HG03039 (cell line): ENCODE measurements at regions not wholly inside any gene's neighbourhood (a gene's known extent, or its start where the extent isn't known, plus 50 kb on each side); places are given as distances from the start of the nearest gene placed in this dataset.
"Not testable (repeated sequence)": the region's sequence is repeated elsewhere in the genome, so short reads cannot be mapped to it uniquely, and the experiment has no call there.

ENCODE experiments used
- ATAC-seq: cut with Tn5 transposase; IDR thresholded peaks from one replicate; pipeline ENCODE4 v1.9.1; 2021; ENCODE audit warnings: mild to moderate bottlenecking, moderate library complexity; ENCODE audit not compliant: unreplicated experiment

GRCh38 chr6:11411593-11411992 lies 126.0 kb upstream of the TMEM170B start:
- no peak for ATAC-seq

DNA sequence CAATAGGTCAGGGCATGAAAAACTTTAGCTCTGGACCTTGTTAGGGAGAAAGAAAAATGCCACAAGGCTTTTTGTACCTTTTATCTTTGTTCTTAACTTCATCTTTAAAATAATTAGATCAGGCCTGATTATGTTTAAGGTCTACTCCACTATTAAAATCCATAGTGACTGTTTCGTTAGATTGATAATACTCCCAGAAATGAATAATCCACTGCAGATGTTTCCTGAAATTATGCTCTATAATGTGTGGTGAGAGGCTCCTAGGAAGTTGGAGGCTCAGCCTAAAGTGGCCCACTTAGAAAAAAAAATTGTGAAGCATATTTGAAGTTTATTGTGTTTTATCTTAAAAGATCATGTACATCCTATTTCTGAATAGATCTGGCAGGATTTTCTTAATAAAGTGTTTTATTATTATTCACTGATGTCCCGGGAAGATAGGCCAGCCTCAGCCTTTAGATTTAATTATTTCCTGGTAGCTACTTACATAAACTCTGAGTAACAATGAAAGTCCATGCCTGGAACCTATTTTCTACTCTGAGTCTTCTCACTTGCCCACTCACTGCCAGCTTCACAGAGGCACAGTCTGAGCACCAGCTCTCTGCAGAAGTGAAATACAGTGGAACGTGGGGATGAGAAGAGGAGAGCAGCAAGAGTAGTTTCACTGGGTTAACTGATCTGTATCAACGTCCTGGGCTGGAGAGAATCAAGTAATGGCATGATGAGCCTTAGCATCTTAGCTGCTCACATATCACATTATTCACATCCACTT lies 126.8 kb upstream of the TMEM170B start:
- ATAC-seq = no peak

- ATAC-seq = no peak
These were observed 128.2 kb upstream of the TMEM170B start for GRCh38 chr6:11409371-11409770.

DNA sequence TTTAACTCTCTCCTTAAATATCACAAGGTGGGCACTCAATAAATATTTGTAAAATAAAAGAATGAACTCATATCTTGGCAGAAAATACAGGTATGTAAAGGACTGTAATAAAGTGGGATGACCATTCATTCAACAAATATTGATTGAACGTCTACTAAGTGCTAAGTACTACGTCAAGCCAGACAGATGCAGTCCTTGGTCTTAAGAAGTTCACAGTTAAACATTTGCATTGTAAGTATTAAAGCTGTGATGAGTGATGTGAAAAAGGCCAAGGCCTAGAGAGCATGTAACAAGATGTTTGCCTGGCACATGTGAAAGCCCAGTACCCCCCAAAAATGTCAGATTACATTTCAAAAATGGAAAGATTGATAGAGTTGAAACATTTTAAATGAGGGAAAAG lies 130.1 kb upstream of the TMEM170B start:
- ATAC-seq = no peak

DNA sequence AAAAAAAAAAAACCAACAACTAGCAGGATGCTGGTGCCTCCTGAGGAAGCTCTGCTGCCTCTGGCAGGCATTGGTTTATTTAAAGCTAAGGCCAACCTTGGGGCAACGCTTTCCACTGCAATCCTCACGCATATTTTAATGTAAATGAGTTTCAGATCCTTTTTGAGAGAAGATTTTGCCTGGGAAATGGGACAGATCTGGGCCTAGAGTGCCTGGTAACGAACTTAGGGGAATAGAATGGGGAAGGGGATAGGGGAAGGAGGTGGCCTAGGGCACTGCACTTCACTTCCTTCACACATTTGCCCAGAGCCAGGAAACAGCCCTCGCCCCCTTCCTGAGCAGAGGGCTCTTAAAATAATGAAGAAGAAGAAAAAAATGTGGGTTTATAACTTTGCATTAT lies 132.7 kb upstream of the TMEM170B start:
- ATAC-seq = no peak

DNA sequence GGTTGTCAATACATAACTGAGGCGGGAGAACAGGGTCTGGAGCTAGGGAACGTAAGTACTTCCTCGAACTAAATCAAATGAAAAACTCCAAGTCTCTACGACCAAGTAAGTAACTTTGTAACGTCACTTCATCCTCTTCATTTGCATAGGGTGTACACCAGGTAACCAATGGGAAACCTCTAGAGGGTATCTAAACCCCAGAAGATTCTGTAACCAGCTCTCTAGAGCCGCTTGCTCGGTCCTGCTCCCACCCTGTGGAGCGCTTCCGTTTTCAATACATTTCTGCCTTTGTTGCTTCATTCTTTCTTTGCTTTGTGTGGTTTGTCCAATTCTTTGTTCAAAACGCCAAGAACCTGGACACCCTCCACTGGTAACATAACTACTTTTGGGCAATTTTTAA lies 133.5 kb upstream of the TMEM170B start:
- ATAC-seq = no peak

- ATAC-seq = no peak
These were observed 134.4 kb upstream of the TMEM170B start for GRCh38 chr6:11403035-11403601.

GRCh38 chr6:11402581-11402980 lies 135.0 kb upstream of the TMEM170B start:
- not testable (repeated sequence) for ATAC-seq

DNA sequence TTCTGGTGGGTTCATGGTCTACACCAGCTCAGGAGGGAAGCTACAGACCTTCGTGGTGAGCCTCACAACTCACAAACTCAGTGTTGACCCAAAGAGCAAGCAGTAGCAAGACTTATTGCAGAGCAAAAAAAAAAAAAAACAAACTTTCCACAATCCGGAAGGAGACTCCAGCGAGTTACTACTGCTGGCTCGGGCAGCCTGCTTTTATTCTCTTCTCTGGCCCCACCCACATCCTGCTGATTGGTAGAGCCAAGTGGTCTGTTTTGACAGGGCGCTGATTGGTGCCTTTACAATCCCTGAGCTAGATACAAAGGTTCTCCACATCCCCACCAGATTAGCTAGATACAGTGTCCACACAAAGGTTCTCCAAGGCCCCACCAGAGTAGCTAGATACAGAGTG lies 135.6 kb upstream of the TMEM170B start:
- ATAC-seq = not testable (repeated sequence)

DNA sequence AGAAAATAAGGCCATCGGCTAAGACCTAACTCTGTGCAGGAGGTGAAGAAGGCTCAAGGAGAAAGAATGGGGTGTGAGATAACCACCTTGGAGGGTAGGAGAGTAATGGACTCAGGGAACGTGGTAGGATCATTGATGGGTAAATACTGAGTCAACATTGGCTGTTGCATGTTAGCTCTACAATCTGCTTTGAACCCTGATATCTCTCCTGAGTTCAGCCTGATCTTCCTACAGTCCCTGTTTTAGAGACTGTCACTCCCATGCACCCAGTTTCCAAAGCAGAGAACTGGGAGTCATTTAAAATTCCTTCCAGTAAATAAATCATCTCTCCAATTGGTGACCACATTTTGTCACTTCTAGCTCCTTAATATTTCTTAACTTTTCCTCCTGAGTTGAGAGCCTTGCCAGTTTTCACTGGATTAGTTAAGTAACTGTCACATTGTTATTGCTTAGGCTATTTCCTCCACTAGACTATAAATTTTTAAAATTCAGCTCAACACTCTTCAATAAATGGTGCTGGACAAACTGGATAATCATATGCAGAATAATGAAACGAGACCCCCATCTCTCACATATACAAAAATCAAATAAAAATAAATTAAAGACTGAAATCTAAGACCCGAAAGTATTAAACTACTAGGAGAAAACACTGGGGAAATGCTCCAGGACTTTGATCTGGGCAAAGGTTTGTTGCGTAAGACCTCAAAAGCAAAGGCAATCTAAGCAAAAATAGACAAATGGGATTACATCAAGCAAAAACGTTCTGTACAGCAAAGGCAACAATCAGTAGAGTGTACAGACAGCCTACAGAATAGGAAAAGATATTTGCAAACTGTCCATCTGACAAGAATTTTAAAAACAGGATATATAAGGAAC lies 138.9 kb upstream of the TMEM170B start:
- ATAC-seq = no peak

- no peak for ATAC-seq
These were observed 139.7 kb upstream of the TMEM170B start for GRCh38 chr6:11397622-11398450.

GRCh38 chr6:11396860-11397259 lies 140.7 kb upstream of the TMEM170B start:
- no peak for ATAC-seq

DNA sequence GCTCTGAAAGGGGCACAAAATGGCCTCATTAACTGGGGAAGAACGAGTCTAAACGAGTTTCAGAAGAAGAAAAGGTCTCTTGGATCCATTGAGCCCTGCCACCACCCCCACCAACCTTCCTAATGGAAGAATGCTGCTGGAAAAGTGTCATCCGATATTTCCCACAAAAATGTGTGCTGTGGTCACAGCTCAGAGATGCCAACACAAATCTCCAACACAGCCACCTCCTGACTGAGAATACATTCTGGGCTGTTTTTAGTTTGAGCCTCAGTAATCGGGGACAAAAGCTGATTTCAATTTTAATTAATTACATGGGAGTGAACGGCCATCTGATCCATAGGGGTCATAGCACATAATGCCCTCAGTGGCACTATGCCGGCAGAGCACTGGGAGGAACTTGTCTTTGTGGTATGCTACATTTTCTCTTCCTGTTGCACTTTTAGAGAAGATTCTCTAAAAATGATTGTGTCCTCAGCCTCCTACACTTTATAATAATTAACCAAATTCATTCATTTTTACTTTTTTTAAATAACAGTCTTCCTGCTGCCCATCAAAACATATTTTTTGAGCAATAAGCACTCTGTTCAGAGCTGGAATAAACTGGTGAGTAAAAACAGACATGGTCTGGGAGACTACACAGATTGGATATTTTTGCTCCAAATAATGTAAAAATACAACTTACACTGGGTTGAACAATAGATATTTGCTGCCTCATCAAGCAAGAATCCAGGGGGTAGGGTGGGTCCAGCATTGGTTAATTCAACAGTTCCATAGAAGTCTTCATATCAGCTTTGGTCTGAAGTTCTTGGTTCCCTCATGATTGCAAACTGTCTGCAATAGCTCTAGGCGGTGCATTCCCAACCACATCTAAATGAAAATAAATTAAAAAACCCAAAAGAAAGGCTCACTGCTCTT lies 143.6 kb upstream of the TMEM170B start:
- ATAC-seq = no peak

DNA sequence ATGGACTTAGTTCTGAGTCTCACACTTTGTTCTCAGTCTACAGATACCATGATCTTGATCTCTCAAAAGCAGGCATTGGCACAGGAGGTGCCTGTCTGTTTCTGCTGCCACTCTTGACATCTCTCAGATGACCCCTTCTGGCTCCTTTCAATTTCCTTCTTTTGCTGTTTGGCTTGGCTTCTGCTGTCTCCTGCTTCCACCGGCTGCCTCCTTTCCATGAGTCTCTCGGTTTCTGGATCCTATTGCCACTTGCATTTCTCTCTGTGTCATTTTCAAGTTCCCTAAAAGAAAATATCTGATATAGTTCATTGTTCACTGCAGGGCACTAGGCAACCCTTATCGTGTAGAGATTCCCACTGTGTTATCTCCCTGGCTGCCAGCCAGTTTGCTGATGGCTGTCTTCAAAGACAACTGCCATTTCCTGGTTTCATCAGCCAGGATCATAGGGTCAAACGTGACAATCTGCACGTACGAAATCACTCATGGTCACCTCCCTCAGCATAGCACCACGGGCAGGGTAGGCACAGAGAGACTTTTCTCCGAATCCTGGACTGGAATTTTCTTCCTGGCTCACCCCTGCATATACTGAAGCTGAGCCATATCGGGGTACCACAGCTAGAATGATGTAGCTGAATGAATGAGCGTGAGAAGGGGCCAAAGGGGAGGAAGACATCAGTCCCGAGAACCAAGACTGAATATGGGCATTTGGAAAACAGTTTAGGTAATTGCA lies 144.6 kb upstream of the TMEM170B start:
- ATAC-seq = no peak

- ATAC-seq = no peak
These were observed 145.4 kb upstream of the TMEM170B start for GRCh38 chr6:11391934-11392777.

DNA sequence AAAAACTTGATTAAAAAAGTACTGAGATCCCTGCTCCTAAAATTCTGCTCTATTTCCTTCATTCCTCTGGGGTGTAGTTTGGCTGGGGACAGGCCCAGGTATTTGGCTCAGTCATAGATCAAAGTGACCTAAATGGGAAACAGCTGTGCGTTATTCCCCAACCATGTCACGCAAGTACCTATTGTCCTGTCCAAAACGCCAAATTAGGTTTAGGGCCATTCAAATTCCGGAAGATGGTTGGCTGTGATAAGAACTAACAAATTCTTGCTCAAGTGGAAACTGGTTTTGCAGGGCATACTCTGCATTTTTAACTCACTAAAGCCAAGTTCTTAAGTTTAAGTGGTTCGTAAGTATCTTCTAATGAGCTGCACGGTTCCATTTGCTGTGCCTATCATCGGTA lies 147.6 kb upstream of the TMEM170B start:
- ATAC-seq = no peak

DNA sequence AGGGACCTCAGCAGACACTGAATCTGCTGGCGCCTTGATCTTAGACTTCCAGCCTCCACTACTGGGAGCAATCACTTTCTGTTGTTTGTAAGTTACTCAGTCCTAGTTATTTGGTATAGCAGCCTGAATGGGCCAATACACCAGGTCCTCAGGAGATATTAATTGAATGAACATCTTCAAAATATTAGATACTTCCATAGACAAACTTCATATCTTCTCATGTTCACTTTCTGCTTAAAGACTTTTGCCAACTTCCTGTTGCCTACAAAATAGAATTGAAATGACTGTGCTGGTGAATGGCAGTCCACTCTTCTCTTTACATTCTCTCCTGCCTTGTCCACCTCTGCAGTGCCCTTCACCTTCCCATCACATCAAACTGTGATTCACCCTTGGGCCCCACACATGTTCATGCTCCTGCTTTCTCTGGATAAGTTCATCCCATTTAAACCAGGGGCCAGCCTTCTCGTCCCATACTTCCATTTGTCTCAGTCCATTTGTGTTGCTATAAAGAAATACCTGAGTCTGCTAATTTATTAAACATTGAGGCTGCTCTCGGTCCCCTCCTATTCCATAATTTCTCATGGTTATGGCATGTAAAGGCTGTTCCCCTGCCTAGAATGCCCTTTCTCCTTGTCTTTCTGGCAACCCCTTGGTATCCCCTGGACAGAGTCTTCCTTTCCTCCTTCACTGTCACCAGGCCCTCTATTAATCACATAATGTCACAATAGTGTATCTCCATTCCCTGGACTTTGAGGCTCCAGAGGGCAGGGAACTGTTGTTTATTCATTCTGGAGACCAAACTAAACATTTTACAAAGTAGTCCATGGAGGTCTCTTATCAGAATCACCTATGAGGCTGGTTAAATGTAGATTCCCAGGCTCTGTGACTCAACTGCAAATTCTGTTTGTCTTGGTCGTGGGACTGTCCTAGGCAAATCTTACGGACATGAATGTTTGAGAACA lies 148.3 kb upstream of the TMEM170B start:
- no peak for ATAC-seq
